GM06990 (cell line): ENCODE measurements at regions not wholly inside any gene's neighbourhood (a gene's known extent, or its start where the extent isn't known, plus 50 kb on each side); places are given as distances from the start of the nearest gene placed in this dataset.

Source experiments
- DNase-seq: peaks from one replicate; pipeline ENCODE4 v3.0.0-alpha.2; 2011; ENCODE audit not compliant: insufficient read length; ENCODE audit errors: extremely low read depth
- H3K27me3 ChIP-seq: replicated peaks from 2 replicates; pipeline ENCODE4 v1.6.0; 2011; ENCODE audit warnings: low read length; ENCODE audit not compliant: control insufficient read depth, insufficient read depth
- H3K36me3 ChIP-seq: 2 replicates; pipeline ENCODE4 v1.5.1; 2011; ENCODE audit warnings: low read length; ENCODE audit not compliant: control insufficient read depth, insufficient read depth
- H3K4me3 ChIP-seq: replicated peaks from 2 replicates; pipeline ENCODE4 v1.5.1; 2011; ENCODE audit warnings: low read depth, mild to moderate bottlenecking, control low read depth, low read length
- CTCF ChIP-seq: IDR thresholded peaks from 2 replicates; pipeline ENCODE4 v1.5.1; 2011; ENCODE audit warnings: low read length, control low read depth, mild to moderate bottlenecking, inconsistent platforms; ENCODE audit not compliant: insufficient read depth, poor library complexity, severe bottlenecking

DNA sequence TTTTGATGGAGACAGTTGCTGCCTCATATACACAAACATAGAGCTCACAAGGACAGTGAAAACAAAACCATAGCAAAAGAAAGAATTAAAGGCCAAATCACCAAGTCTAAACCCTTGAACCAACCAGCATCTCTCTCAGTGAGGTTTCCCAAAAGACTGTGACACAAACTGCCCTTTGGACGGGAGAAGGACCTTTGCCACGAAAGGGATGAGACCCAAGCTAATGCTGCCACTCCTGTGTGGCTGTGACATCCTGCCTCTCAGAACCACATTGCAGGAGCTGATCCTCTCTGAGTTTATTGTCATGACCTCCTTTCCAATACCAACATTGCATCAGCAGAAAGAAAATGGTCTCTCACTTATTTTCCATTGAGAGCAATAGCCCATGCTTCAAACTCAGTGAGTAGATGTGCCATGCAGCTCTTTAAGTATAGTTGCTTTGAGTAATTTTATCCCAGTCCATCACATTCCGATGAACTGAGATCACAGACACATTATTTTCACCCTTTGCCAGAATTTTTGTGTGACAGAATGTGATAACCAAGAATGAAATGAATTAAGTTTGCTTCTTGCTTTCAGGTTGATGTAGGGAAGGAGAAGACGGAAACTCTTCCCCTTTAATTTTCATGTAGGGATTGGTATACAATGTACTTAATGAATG lies 133.5 kb upstream of the IRS2 start:
- no peaks in the 10 kb centered on the region; the same call in 1 of the 2 replicates for H3K27me3 ChIP-seq
- no peaks in the 10 kb centered on the region for H3K36me3 ChIP-seq
- DNase-seq = no peak
- no peak for TF ChIP-seq CTCF
- no peak overlapping the region for H3K4me3 ChIP-seq

DNA sequence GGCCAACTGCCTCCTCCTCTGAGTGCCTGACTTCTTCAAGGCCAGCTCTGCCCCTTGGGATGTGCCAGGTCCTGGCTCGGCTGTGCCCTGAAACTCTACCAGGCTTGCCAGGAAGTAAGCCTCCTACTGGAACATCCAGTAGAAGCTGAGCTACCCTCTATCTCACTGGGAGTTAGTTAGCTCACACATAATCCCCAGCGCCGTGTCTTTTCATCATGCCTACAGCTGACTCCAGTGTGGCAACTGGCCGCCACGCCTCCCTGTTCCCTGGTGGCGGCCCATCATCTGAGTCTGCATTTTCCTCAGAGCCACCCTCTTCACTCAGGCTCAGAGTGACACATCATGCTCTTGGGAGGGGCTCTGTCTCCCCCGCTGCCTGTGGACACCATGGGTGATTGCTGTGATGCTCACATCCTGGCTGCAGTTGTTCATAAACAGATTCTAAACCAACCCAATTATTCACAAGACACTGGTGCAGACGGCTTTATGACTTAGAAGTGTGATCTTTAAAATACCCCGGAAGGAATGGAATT lies 131.9 kb upstream of the IRS2 start:
- H3K27me3 ChIP-seq = no peaks in the 10 kb centered on the region; the same call in 1 of the 2 replicates
- H3K4me3 ChIP-seq = no peak overlapping the region
- H3K36me3 ChIP-seq = no peaks in the 10 kb centered on the region
- no peak for DNase-seq
- no peak for TF ChIP-seq CTCF

GRCh38 chr13:109917422-109917821 lies 131.0 kb upstream of the IRS2 start:
- H3K4me3 ChIP-seq = no peak overlapping the region
- no peak for TF ChIP-seq CTCF
- no peaks in the 10 kb centered on the region; the same call in 1 of the 2 replicates for H3K27me3 ChIP-seq
- DNase-seq = no peak
- H3K36me3 ChIP-seq = no peaks in the 10 kb centered on the region

- TF ChIP-seq CTCF = no peak
- DNase-seq = no peak
These were observed 127.6 kb upstream of the IRS2 start for GRCh38 chr13:109913936-109914510.

GRCh38 chr13:109913186-109913585 lies 126.8 kb upstream of the IRS2 start:
- no peak for DNase-seq
- no peaks in the 10 kb centered on the region for H3K27me3 ChIP-seq
- no peak for TF ChIP-seq CTCF
- H3K36me3 ChIP-seq = no peaks in the 10 kb centered on the region
- H3K4me3 ChIP-seq = no peak overlapping the region

More at GRCh38 chr13:109913936-109914510, 127.6 kb upstream of the IRS2 start:
- Histone ChIP-seq H3K27me3 (no peaks in the 10 kb centered on the region), H3K36me3 (no peaks in the 10 kb centered on the region), H3K4me3 (no peak overlapping the region)
